ENCODE measurements at regions not wholly inside any gene's neighbourhood (a gene's known extent, or its start where the extent isn't known, plus 50 kb on each side); places are given as distances from the start of the nearest gene placed in this dataset.

DNA sequence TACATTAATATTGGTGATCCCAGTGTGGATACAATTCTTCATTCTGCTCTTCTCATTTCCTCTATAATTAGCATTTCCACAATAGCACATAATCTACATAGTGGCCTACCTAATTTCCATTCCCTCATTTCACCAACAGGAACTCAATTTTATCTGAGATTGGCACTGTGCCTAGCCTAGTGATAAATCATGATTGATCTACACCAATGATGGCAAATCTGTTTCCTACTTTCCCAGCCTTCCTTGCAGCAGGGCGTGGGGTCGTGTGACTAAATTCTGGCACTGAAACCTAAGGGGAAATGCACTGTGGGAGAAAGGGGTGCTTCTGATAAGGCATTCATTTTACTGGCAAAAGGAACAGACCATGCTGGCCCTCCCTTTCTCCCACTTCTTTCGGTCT is 66.6 kb upstream of the TOM1L1 start:
- 70% methylated on average over 3 of the region's 3 CpGs for WGBS
- no peak overlapping the region for H3K27ac ChIP-seq (ENCODE audit: low read depth in 1 of 2, low read length in 2 of 2)
- no peaks in the 10 kb centered on the region for H3K36me3 ChIP-seq (ENCODE audit: control insufficient read depth in 4 of 4, insufficient read depth in 3 of 4, low read depth in 1 of 4, low read length in 3 of 4)
- DNase-seq (ENCODE audit: low spot score), result no peak
- peaks cover 3 to 12% (median 7%) of the 10 kb centered on the region in 4 donors for H3K9me3 ChIP-seq (ENCODE audit: control insufficient read depth in 4 of 4, low read length in 3 of 4)
- no peaks in the 10 kb centered on the region for H3K27me3 ChIP-seq (ENCODE audit: control insufficient read depth in 4 of 4, insufficient read depth in 4 of 4, low read length in 3 of 4)
- no peak overlapping the region for H3K4me3 ChIP-seq (ENCODE audit: low read depth in 1 of 3, low read length in 3 of 3)
- no peak overlapping the region for H3K9ac ChIP-seq (ENCODE audit: low read depth in 1 of 2, low read length in 2 of 2)
- TF ChIP-seq, protein P1, sequence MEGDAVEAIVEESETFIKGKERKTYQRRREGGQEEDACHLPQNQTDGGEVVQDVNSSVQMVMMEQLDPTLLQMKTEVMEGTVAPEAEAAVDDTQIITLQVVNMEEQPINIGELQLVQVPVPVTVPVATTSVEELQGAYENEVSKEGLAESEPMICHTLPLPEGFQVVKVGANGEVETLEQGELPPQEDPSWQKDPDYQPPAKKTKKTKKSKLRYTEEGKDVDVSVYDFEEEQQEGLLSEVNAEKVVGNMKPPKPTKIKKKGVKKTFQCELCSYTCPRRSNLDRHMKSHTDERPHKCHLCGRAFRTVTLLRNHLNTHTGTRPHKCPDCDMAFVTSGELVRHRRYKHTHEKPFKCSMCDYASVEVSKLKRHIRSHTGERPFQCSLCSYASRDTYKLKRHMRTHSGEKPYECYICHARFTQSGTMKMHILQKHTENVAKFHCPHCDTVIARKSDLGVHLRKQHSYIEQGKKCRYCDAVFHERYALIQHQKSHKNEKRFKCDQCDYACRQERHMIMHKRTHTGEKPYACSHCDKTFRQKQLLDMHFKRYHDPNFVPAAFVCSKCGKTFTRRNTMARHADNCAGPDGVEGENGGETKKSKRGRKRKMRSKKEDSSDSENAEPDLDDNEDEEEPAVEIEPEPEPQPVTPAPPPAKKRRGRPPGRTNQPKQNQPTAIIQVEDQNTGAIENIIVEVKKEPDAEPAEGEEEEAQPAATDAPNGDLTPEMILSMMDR (IDR thresholded peaks at IDR 0.05; ENCODE audit: low read depth, low read length, missing input control), result no peak
- no peak for TF ChIP-seq HNF4G (IDR thresholded peaks at IDR 0.05)
- TF ChIP-seq, protein P2, sequence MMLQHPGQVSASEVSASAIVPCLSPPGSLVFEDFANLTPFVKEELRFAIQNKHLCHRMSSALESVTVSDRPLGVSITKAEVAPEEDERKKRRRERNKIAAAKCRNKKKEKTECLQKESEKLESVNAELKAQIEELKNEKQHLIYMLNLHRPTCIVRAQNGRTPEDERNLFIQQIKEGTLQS (IDR thresholded peaks at IDR 0.05), result no peak
- TF ChIP-seq, protein P3, sequence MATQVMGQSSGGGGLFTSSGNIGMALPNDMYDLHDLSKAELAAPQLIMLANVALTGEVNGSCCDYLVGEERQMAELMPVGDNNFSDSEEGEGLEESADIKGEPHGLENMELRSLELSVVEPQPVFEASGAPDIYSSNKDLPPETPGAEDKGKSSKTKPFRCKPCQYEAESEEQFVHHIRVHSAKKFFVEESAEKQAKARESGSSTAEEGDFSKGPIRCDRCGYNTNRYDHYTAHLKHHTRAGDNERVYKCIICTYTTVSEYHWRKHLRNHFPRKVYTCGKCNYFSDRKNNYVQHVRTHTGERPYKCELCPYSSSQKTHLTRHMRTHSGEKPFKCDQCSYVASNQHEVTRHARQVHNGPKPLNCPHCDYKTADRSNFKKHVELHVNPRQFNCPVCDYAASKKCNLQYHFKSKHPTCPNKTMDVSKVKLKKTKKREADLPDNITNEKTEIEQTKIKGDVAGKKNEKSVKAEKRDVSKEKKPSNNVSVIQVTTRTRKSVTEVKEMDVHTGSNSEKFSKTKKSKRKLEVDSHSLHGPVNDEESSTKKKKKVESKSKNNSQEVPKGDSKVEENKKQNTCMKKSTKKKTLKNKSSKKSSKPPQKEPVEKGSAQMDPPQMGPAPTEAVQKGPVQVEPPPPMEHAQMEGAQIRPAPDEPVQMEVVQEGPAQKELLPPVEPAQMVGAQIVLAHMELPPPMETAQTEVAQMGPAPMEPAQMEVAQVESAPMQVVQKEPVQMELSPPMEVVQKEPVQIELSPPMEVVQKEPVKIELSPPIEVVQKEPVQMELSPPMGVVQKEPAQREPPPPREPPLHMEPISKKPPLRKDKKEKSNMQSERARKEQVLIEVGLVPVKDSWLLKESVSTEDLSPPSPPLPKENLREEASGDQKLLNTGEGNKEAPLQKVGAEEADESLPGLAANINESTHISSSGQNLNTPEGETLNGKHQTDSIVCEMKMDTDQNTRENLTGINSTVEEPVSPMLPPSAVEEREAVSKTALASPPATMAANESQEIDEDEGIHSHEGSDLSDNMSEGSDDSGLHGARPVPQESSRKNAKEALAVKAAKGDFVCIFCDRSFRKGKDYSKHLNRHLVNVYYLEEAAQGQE (IDR thresholded peaks at IDR 0.05), result no peak
- TF ChIP-seq, protein P4, sequence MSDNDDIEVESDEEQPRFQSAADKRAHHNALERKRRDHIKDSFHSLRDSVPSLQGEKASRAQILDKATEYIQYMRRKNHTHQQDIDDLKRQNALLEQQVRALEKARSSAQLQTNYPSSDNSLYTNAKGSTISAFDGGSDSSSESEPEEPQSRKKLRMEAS (IDR thresholded peaks at IDR 0.05), result no peak
- TF ChIP-seq GABPA (IDR thresholded peaks at IDR 0.05 in 1 of 2, conservative IDR thresholded peaks at IDR 0.05 in 1 of 2), result no peak
- TF ChIP-seq RXRA (IDR thresholded peaks at IDR 0.05), result no peak
- no peak for TF ChIP-seq FOXA2 (IDR thresholded peaks at IDR 0.05)
- TF ChIP-seq NR2F2 (IDR thresholded peaks at IDR 0.05), result no peak
- TF ChIP-seq HNF4A (conservative IDR thresholded peaks at IDR 0.05), result no peak
- TF ChIP-seq, protein P5, sequence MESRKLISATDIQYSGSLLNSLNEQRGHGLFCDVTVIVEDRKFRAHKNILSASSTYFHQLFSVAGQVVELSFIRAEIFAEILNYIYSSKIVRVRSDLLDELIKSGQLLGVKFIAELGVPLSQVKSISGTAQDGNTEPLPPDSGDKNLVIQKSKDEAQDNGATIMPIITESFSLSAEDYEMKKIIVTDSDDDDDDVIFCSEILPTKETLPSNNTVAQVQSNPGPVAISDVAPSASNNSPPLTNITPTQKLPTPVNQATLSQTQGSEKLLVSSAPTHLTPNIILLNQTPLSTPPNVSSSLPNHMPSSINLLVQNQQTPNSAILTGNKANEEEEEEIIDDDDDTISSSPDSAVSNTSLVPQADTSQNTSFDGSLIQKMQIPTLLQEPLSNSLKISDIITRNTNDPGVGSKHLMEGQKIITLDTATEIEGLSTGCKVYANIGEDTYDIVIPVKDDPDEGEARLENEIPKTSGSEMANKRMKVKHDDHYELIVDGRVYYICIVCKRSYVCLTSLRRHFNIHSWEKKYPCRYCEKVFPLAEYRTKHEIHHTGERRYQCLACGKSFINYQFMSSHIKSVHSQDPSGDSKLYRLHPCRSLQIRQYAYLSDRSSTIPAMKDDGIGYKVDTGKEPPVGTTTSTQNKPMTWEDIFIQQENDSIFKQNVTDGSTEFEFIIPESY (IDR thresholded peaks at IDR 0.05), result no peak
- TF ChIP-seq RAD21 (IDR thresholded peaks at IDR 0.05), result no peak
- no peak for TF ChIP-seq YY1 (IDR thresholded peaks at IDR 0.05)
- TF ChIP-seq SP1 (IDR thresholded peaks at IDR 0.05), result no peak
- no peaks in the 10 kb centered on the region for H3K4me1 ChIP-seq (ENCODE audit: control insufficient read depth in 4 of 4, insufficient read depth in 4 of 4, low read length in 3 of 4)

DNA sequence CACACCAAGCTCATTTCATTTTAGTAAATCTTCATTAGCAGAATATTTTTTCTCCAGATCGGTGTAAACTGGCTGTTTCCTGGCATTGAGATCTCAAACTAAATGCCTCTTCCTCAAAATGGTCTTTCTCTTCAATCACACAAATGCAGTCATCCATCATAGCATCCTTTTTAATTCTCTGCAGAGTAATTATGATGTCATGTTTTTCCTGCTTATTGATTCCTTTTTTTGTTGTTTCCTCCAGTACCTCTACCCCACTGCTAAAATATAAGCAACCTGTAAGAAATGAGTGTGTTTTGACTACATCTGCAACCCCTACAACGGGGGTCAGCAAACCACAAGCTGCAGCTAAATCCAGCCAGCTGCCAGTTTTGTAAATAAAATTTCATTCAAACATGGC is 65.6 kb upstream of the TOM1L1 start:
- TF ChIP-seq NR2F2 (IDR thresholded peaks at IDR 0.05) (no peak), EGR1 (IDR thresholded peaks at IDR 0.05; ENCODE audit: low read depth in 2 of 2) (no peak), GABPA (IDR thresholded peaks at IDR 0.05 in 1 of 2, conservative IDR thresholded peaks at IDR 0.05 in 1 of 2) (no peak), FOXA2 (IDR thresholded peaks at IDR 0.05) (no peak), FOXA1 (IDR thresholded peaks at IDR 0.05) (no peak), HNF4A (conservative IDR thresholded peaks at IDR 0.05) (no peak), TAF1 (conservative IDR thresholded peaks at IDR 0.05) (no peak), RXRA (IDR thresholded peaks at IDR 0.05) (no peak)
- TF ChIP-seq, protein P1 (IDR thresholded peaks at IDR 0.05; ENCODE audit: low read depth, low read length, missing input control), result no peak
- TF ChIP-seq, protein P4 (IDR thresholded peaks at IDR 0.05), result no peak
- TF ChIP-seq, protein P5 (IDR thresholded peaks at IDR 0.05), result no peak
- DNase-seq (ENCODE audit: low spot score), result no peak
- Histone ChIP-seq H3K9ac (ENCODE audit: low read depth in 1 of 2, low read length in 2 of 2) (no peak overlapping the region), H3K36me3 (ENCODE audit: control insufficient read depth in 4 of 4, insufficient read depth in 3 of 4, low read depth in 1 of 4, low read length in 3 of 4) (no peaks in the 10 kb centered on the region), H3K27me3 (ENCODE audit: control insufficient read depth in 4 of 4, insufficient read depth in 4 of 4, low read length in 3 of 4) (no peaks in the 10 kb centered on the region), H3K9me3 (ENCODE audit: control insufficient read depth in 4 of 4, low read length in 3 of 4) (peaks cover 3 to 12% (median 7%) of the 10 kb centered on the region in 4 donors), H3K4me1 (ENCODE audit: control insufficient read depth in 4 of 4, insufficient read depth in 4 of 4, low read length in 3 of 4) (no peaks in the 10 kb centered on the region), H3K4me3 (ENCODE audit: low read depth in 1 of 3, low read length in 3 of 3) (no peak overlapping the region), H3K27ac (ENCODE audit: low read depth in 1 of 2, low read length in 2 of 2) (no peak overlapping the region)
- 77% methylated on average over 2 of the region's 2 CpGs for WGBS

Data from liver (tissue), 8 donors.